ENCODE measurements at regions not wholly inside any gene's neighbourhood (a gene's known extent, or its start where the extent isn't known, plus 50 kb on each side); places are given as distances from the start of the nearest gene placed in this dataset.

DNA sequence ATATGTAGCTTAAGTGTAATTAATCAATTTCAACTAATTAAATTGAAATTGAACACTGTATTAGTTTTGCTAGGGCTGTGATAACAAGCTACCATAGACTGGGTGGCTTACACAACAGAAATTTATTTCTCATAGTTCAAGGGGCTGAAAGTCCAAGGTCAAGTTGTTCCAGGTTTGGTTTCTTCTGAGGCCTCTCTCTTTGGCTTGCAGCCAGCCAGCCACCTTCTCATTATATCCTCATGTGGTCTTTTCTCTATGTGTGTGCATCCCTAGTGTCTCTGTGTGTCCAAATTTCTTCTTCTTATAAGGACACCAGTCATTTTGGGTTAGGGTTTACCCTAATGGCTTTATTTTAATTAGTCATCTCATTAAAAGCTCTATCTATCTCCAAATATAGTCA lies 611.7 kb downstream of the UTRN start:
- no TSS peak for BruUV-seq (replicated peaks)
- Mint-ChIP-seq H3K27me3 (ENCODE audit: unreplicated experiment) (no peaks in the 10 kb centered on the region), H3K4me3 (ENCODE audit: low read depth, unreplicated experiment) (no peak overlapping the region), H3K36me3 (ENCODE audit: insufficient read depth, unreplicated experiment) (no peaks in the 10 kb centered on the region), H3K9me3 (ENCODE audit: low read depth, unreplicated experiment) (no peaks in the 10 kb centered on the region), H3K4me1 (ENCODE audit: low read depth, unreplicated experiment) (peaks cover 33% of the 10 kb centered on the region), H3K27ac (ENCODE audit: unreplicated experiment) (peak overlapping the region; percentile 51)
- DNase-seq: no peak
- intact Hi-C loops (cut with micrococcal nuclease; ENCODE audit: unreplicated experiment): no loop called here
- TF ChIP-seq, protein P1, sequence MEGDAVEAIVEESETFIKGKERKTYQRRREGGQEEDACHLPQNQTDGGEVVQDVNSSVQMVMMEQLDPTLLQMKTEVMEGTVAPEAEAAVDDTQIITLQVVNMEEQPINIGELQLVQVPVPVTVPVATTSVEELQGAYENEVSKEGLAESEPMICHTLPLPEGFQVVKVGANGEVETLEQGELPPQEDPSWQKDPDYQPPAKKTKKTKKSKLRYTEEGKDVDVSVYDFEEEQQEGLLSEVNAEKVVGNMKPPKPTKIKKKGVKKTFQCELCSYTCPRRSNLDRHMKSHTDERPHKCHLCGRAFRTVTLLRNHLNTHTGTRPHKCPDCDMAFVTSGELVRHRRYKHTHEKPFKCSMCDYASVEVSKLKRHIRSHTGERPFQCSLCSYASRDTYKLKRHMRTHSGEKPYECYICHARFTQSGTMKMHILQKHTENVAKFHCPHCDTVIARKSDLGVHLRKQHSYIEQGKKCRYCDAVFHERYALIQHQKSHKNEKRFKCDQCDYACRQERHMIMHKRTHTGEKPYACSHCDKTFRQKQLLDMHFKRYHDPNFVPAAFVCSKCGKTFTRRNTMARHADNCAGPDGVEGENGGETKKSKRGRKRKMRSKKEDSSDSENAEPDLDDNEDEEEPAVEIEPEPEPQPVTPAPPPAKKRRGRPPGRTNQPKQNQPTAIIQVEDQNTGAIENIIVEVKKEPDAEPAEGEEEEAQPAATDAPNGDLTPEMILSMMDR (IDR thresholded peaks at IDR 0.05; ENCODE audit: unreplicated experiment): no peak
- CTCF ChIA-PET: interaction anchor here (0.5 kb wide), 1 partner anchor 45 kb away, joined by 3 read pairs; no protein-coding TSS in a partner anchor

DNA sequence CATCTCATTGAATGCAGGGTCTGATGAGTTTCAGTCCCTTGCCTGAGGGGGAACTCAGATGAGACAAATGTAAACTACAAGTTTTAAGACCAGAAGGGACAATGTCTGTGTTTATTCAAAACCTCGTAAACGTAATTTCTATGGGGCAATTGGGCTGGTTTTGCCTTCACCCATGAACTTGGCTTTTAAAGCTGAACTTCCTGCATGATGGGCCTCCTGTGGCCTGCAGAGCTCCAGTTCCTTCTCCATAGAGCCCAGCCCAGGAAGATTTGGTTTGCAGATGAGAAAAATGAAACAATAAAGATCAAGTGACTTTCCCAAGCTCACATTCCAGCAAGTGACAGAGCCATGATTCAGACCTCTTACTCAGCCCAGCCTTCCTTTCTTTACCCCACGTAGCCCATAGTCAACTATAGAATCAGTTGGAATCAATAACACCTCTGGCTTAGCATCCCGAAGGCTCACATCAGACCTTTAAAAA lies 612.3 kb downstream of the UTRN start:
- TF ChIP-seq, protein P1 (IDR thresholded peaks at IDR 0.05; ENCODE audit: unreplicated experiment): no peak
- Mint-ChIP-seq H3K4me3 (ENCODE audit: low read depth, unreplicated experiment) (peak overlapping the region; percentile 13), H3K36me3 (ENCODE audit: insufficient read depth, unreplicated experiment) (no peaks in the 10 kb centered on the region), H3K9me3 (ENCODE audit: low read depth, unreplicated experiment) (no peaks in the 10 kb centered on the region), H3K4me1 (ENCODE audit: low read depth, unreplicated experiment) (peaks cover 33% of the 10 kb centered on the region), H3K27me3 (ENCODE audit: unreplicated experiment) (no peaks in the 10 kb centered on the region), H3K27ac (ENCODE audit: unreplicated experiment) (peak overlapping the region; percentile 51)
- no TSS peak for BruUV-seq (replicated peaks)
- peak; percentile 46 for DNase-seq
- intact Hi-C loops (cut with micrococcal nuclease; ENCODE audit: unreplicated experiment): no loop called here
- CTCF ChIA-PET: interaction anchor here (0.5 kb wide), 1 partner anchor 45 kb away, joined by 3 read pairs; no protein-coding TSS in a partner anchor

DNA sequence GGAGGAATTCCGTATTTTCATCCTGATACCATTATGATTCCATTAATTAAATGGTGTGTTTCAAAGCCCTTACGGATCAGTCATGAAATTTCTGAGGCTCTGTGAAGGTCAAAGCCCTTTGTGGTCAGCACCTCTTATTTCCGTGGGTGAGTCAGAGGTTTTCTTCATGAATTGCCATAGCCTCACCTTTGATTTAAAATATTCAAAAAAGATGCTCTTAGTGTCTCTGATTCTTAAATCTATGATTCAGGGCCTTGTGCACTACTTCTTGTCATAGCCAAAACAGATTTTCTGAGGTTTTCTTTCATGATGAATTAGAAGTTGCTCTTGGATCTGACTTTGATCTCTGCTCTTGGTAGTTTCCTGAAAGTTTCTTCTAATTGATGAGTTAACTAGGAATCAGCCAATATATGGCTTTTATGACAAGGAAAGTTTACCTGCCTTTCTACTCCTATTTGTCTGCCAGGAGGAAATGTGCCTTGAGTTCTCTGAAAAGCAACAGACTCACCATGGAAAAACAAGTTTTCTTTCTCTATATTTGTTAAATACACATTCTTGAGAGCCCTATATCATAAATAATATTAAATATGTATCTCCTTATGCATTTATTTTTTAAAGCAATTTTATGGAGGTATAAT lies 613.0 kb downstream of the UTRN start:
- Mint-ChIP-seq H3K27ac (ENCODE audit: unreplicated experiment) (peak overlapping the region; percentile 51), H3K36me3 (ENCODE audit: insufficient read depth, unreplicated experiment) (no peaks in the 10 kb centered on the region), H3K9me3 (ENCODE audit: low read depth, unreplicated experiment) (peaks cover 3% of the 10 kb centered on the region), H3K4me1 (ENCODE audit: low read depth, unreplicated experiment) (peaks cover 33% of the 10 kb centered on the region), H3K4me3 (ENCODE audit: low read depth, unreplicated experiment) (no peak overlapping the region), H3K27me3 (ENCODE audit: unreplicated experiment) (no peaks in the 10 kb centered on the region)
- TF ChIP-seq, protein P1 (IDR thresholded peaks at IDR 0.05; ENCODE audit: unreplicated experiment): no peak
- BruUV-seq (replicated peaks): no TSS peak
- no peak for DNase-seq
- CTCF ChIA-PET: no interaction called here
- intact Hi-C loops (cut with micrococcal nuclease; ENCODE audit: unreplicated experiment): no loop called here

DNA sequence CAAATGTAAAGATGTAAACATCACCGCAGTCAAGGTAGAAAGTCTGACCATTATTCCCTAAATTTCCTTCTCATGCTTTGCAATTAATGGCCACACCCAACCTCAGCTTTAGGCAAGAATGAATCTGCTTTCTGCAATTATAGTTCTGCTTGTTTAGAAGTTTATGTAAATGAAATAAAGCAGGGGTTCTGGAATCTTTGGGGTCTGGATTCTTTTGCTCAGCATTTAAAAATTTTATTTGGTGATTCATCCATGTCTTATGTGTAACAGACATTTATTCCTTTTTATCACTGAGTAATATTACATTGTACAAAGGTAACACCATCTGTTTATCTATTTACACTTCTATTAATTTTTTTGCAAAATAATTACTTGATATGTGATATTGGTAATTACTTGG lies 613.6 kb downstream of the UTRN start:
- intact Hi-C loops (cut with micrococcal nuclease; ENCODE audit: unreplicated experiment): no loop called here
- Mint-ChIP-seq H3K27me3 (ENCODE audit: unreplicated experiment) (no peaks in the 10 kb centered on the region), H3K4me1 (ENCODE audit: low read depth, unreplicated experiment) (peaks cover 31% of the 10 kb centered on the region), H3K4me3 (ENCODE audit: low read depth, unreplicated experiment) (no peak overlapping the region), H3K36me3 (ENCODE audit: insufficient read depth, unreplicated experiment) (no peaks in the 10 kb centered on the region), H3K27ac (ENCODE audit: unreplicated experiment) (no peak overlapping the region), H3K9me3 (ENCODE audit: low read depth, unreplicated experiment) (peaks cover 3% of the 10 kb centered on the region)
- BruUV-seq (replicated peaks): no TSS peak
- TF ChIP-seq, protein P1 (IDR thresholded peaks at IDR 0.05; ENCODE audit: unreplicated experiment): no peak
- CTCF ChIA-PET: no interaction called here
- DNase-seq: no peak
